ENCODE measurements at regions not wholly inside any gene's neighbourhood (a gene's known extent, or its start where the extent isn't known, plus 50 kb on each side); places are given as distances from the start of the nearest gene placed in this dataset.

- Histone ChIP-seq H3K9me3 (ENCODE audit: control insufficient read depth, insufficient read depth, low read depth, low read length) (no peaks in the 10 kb centered on the region), H3K36me3 (ENCODE audit: control insufficient read depth, insufficient read depth, low read length) (no peaks in the 10 kb centered on the region), H3K27ac (ENCODE audit: insufficient read depth, low read length) (no peak overlapping the region), H3K79me2 (ENCODE audit: control insufficient read depth, insufficient read depth, low read length) (no peaks in the 10 kb centered on the region), H4K20me1 (ENCODE audit: control insufficient read depth, extremely low read depth, insufficient read depth, low read length) (no peaks in the 10 kb centered on the region), H3K4me2 (ENCODE audit: extremely low read depth, insufficient read depth, low read length) (no peak overlapping the region), H3K9ac (ENCODE audit: insufficient read depth, low read length) (no peak overlapping the region), H3K4me1 (ENCODE audit: control insufficient read depth, extremely low read depth, insufficient read depth, low read length) (no peaks in the 10 kb centered on the region), H2AFZ (ENCODE audit: low read length) (no peak overlapping the region), H3K27me3 (ENCODE audit: control insufficient read depth, insufficient read depth, low read length) (no peaks in the 10 kb centered on the region), H3K4me3 (replicated peaks in 1 of 4; ENCODE audit: control extremely low read depth in 1 of 4, insufficient read depth in 1 of 4, low read depth in 3 of 4, low read length in 4 of 4) (no peak overlapping the region)
- TF ChIP-seq CTCF (conservative IDR thresholded peaks at IDR 0.05 in 1 of 2, IDR thresholded peaks at IDR 0.05 in 1 of 2; ENCODE audit: low read depth in 1 of 2, low read length in 2 of 2): no peak
- TF ChIP-seq EZH2 (IDR thresholded peaks at IDR 0.05; ENCODE audit: low read length, missing control alignments): no peak
- DNase-seq (ENCODE audit: low read depth in 2 of 2): no peak
Measured at GRCh38 chr12:74985293-74985985, 224.2 kb downstream of the KCNC2 start.

DNA sequence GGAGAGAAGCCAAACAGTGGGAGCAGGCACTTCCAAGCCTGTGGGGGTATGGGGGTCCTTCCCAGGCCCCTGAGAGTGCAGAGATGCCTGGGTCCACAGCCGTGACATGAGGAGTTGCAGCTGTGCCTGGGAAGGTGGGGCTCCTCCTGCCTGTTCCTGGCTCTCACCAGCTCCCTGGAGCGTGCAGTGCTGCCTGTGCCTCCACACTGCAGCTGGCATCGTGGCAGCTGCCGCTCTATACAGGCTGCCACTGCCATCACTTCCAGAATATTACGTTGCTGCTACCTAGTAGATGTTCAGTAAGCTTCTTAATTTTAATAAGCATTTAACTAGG, 223.7 kb downstream of the KCNC2 start:
- no peak overlapping the region for H3K27ac ChIP-seq (ENCODE audit: insufficient read depth, low read length)
- no peak for DNase-seq (ENCODE audit: low read depth in 2 of 2)
- H3K4me2 ChIP-seq (ENCODE audit: extremely low read depth, insufficient read depth, low read length): no peak overlapping the region
- H2AFZ ChIP-seq (ENCODE audit: low read length): no peak overlapping the region
- H3K36me3 ChIP-seq (ENCODE audit: control insufficient read depth, insufficient read depth, low read length): no peaks in the 10 kb centered on the region
- TF ChIP-seq CTCF (conservative IDR thresholded peaks at IDR 0.05 in 1 of 2, IDR thresholded peaks at IDR 0.05 in 1 of 2; ENCODE audit: low read depth in 1 of 2, low read length in 2 of 2) (no peak), EZH2 (IDR thresholded peaks at IDR 0.05; ENCODE audit: low read length, missing control alignments) (no peak)
- H3K9ac ChIP-seq (ENCODE audit: insufficient read depth, low read length): no peak overlapping the region
- no peaks in the 10 kb centered on the region for H4K20me1 ChIP-seq (ENCODE audit: control insufficient read depth, extremely low read depth, insufficient read depth, low read length)
- no peaks in the 10 kb centered on the region for H3K4me1 ChIP-seq (ENCODE audit: control insufficient read depth, extremely low read depth, insufficient read depth, low read length)
- H3K79me2 ChIP-seq (ENCODE audit: control insufficient read depth, insufficient read depth, low read length): no peaks in the 10 kb centered on the region
- no peak overlapping the region for H3K4me3 ChIP-seq (replicated peaks in 1 of 4; ENCODE audit: control extremely low read depth in 1 of 4, insufficient read depth in 1 of 4, low read depth in 3 of 4, low read length in 4 of 4)
- H3K27me3 ChIP-seq (ENCODE audit: control insufficient read depth, insufficient read depth, low read length): no peaks in the 10 kb centered on the region
- no peaks in the 10 kb centered on the region for H3K9me3 ChIP-seq (ENCODE audit: control insufficient read depth, insufficient read depth, low read depth, low read length)

- TF ChIP-seq EZH2 (IDR thresholded peaks at IDR 0.05; ENCODE audit: low read length, missing control alignments): no peak
- TF ChIP-seq CTCF (conservative IDR thresholded peaks at IDR 0.05 in 1 of 2, IDR thresholded peaks at IDR 0.05 in 1 of 2; ENCODE audit: low read depth in 1 of 2, low read length in 2 of 2): no peak
- no peak for DNase-seq (ENCODE audit: low read depth in 2 of 2)
- H3K4me3 ChIP-seq (replicated peaks in 1 of 4; ENCODE audit: control extremely low read depth in 1 of 4, insufficient read depth in 1 of 4, low read depth in 3 of 4, low read length in 4 of 4): no peak overlapping the region
- no peaks in the 10 kb centered on the region for H3K36me3 ChIP-seq (ENCODE audit: control insufficient read depth, insufficient read depth, low read length)
- H3K27ac ChIP-seq (ENCODE audit: insufficient read depth, low read length): no peak overlapping the region
- no peaks in the 10 kb centered on the region for H3K79me2 ChIP-seq (ENCODE audit: control insufficient read depth, insufficient read depth, low read length)
- no peak overlapping the region for H3K4me2 ChIP-seq (ENCODE audit: extremely low read depth, insufficient read depth, low read length)
- H3K9me3 ChIP-seq (ENCODE audit: control insufficient read depth, insufficient read depth, low read depth, low read length): no peaks in the 10 kb centered on the region
- H4K20me1 ChIP-seq (ENCODE audit: control insufficient read depth, extremely low read depth, insufficient read depth, low read length): no peaks in the 10 kb centered on the region
- no peaks in the 10 kb centered on the region for H3K4me1 ChIP-seq (ENCODE audit: control insufficient read depth, extremely low read depth, insufficient read depth, low read length)
- H2AFZ ChIP-seq (ENCODE audit: low read length): no peak overlapping the region
- H3K27me3 ChIP-seq (ENCODE audit: control insufficient read depth, insufficient read depth, low read length): no peaks in the 10 kb centered on the region
- H3K9ac ChIP-seq (ENCODE audit: insufficient read depth, low read length): no peak overlapping the region
Measured at GRCh38 chr12:74988156-74988555, 221.5 kb downstream of the KCNC2 start.
